Neural cell (in vitro differentiated cells): ENCODE measurements at regions not wholly inside any gene's neighbourhood (a gene's known extent, or its start where the extent isn't known, plus 50 kb on each side); places are given as distances from the start of the nearest gene placed in this dataset.

Experiments used
- H2AFZ ChIP-seq: fragments of 200-600, 300-800 bp; sonication (generic), shearing (Covaris generic); 2 replicates; pipeline ENCODE4 v1.6.0; 2014; ENCODE audit warnings: low read depth, mild to moderate bottlenecking, antibody characterized with exemption, low read length, moderate library complexity
- H3F3A ChIP-seq: fragments of 200-600 bp; shearing (Covaris generic); 2 replicates; pipeline ENCODE4 v1.6.1; 2016; ENCODE audit warnings: mild to moderate bottlenecking, moderate library complexity, mixed read lengths, antibody characterized with exemption, low read length; ENCODE audit not compliant: insufficient read depth, poor library complexity, severe bottlenecking
- H3K27ac ChIP-seq: fragments of 200-600, 300-800 bp; sonication (generic), shearing (Covaris generic); 2 replicates; pipeline ENCODE4 v1.5.1; 2014; ENCODE audit warnings: mild to moderate bottlenecking, low read length, moderate library complexity
- H3K27me3 ChIP-seq: fragments of 300-800, 200-600 bp; sonication (generic), shearing (Covaris generic); 2 replicates; pipeline ENCODE4 v1.6.0; 2014; ENCODE audit warnings: mild to moderate bottlenecking, low read depth, low read length, moderate library complexity; ENCODE audit not compliant: insufficient read depth
- H3K36me3 ChIP-seq: fragments of 300-800, 200-600 bp; sonication (generic), shearing (Covaris generic); 2 replicates; pipeline ENCODE4 v1.5.1; 2014; ENCODE audit warnings: mild to moderate bottlenecking, antibody characterized with exemption, low read length, moderate library complexity; ENCODE audit not compliant: insufficient read depth
- H3K4me2 ChIP-seq: fragments of 300-800, 200-600 bp; sonication (generic), shearing (Covaris generic); 2 replicates; pipeline ENCODE4 v1.6.0; 2014; ENCODE audit warnings: mild to moderate bottlenecking, low read length
- H3K4me3 ChIP-seq: fragments of 300-800, 200-600 bp; sonication (generic), shearing (Covaris generic); 2 replicates; pipeline ENCODE4 v1.5.1; 2014; ENCODE audit warnings: mild to moderate bottlenecking, low read length, moderate library complexity
- H3K79me2 ChIP-seq: fragments of 200-600 bp; shearing (Covaris generic); replicated peaks from 2 replicates; pipeline ENCODE4 v1.6.0; 2014; ENCODE audit warnings: mild to moderate bottlenecking, low read length, moderate library complexity; ENCODE audit not compliant: insufficient read depth
- H3K9ac ChIP-seq: fragments of 300-800, 200-600 bp; sonication (generic), shearing (Covaris generic); 2 replicates; pipeline ENCODE4 v1.6.1; 2016; ENCODE audit warnings: mild to moderate bottlenecking, low read length, mixed read lengths
- H3K9me2 ChIP-seq: fragments of 200-600 bp; shearing (Covaris generic); 2 replicates; pipeline ENCODE4 v1.6.1; 2016; ENCODE audit warnings: mild to moderate bottlenecking, low read length, mixed read lengths; ENCODE audit not compliant: insufficient read depth
- H3K9me3 ChIP-seq: fragments of 200-600, 300-800 bp; sonication (generic), shearing (Covaris generic); 2 replicates; pipeline ENCODE4 v1.6.1; 2016; ENCODE audit warnings: mild to moderate bottlenecking, mixed run types, low read length, moderate library complexity, mixed read lengths
- H4K20me1 ChIP-seq: fragments of 200-600 bp; shearing (Covaris generic); 2 replicates; pipeline ENCODE4 v1.6.1; 2016; ENCODE audit warnings: mild to moderate bottlenecking, mixed run types; ENCODE audit not compliant: insufficient read depth
- EP300 ChIP-seq: fragments of 450-650 bp; conservative IDR thresholded peaks from 2 replicates; pipeline ENCODE4 v1.6.1; 2014; ENCODE audit warnings: antibody characterized with exemption, mild to moderate bottlenecking, moderate library complexity; ENCODE audit not compliant: poor library complexity, severe bottlenecking
- EZH2 ChIP-seq: fragments of 200-600, 300-800 bp; shearing (Covaris generic), sonication (generic); IDR thresholded peaks from 2 replicates; pipeline ENCODE4 v1.6.1; 2014; ENCODE audit warnings: antibody characterized with exemption, low read length, borderline replicate concordance, mild to moderate bottlenecking; ENCODE audit not compliant: insufficient read depth, poor library complexity, severe bottlenecking
- MXI1 ChIP-seq: fragments of 450-650 bp; conservative IDR thresholded peaks from 2 replicates; pipeline ENCODE4 v1.6.1; 2014; ENCODE audit warnings: antibody characterized with exemption, mild to moderate bottlenecking; ENCODE audit not compliant: poor library complexity, severe bottlenecking
- POLR2AphosphoS5 ChIP-seq: IDR thresholded peaks from 2 replicates; pipeline ENCODE4 v1.6.1; 2012
- RAD21 ChIP-seq: fragments of 450-650 bp; conservative IDR thresholded peaks from 2 replicates; pipeline ENCODE4 v1.6.1; 2014; ENCODE audit warnings: antibody characterized with exemption, mild to moderate bottlenecking, moderate library complexity
- SMC3 ChIP-seq: fragments of 450-650 bp; conservative IDR thresholded peaks from 2 replicates; pipeline ENCODE4 v1.6.1; 2014; ENCODE audit warnings: antibody characterized with exemption, mild to moderate bottlenecking, moderate library complexity; ENCODE audit not compliant: poor library complexity
- TAF1 ChIP-seq: IDR thresholded peaks from 2 replicates; pipeline ENCODE4 v1.6.1; 2012; ENCODE audit warnings: low read depth
- TF ChIP-seq, protein P1 (sequence below): IDR thresholded peaks from 2 replicates; pipeline ENCODE4 v1.6.1; 2012; ENCODE audit warnings: borderline replicate concordance
- TF ChIP-seq, protein P2 (sequence below): fragments of 450-650 bp; IDR thresholded peaks from 2 replicates; pipeline ENCODE4 v1.5.1; 2014; ENCODE audit warnings: antibody characterized with exemption, mild to moderate bottlenecking, moderate library complexity; ENCODE audit not compliant: poor library complexity, severe bottlenecking

DNA sequence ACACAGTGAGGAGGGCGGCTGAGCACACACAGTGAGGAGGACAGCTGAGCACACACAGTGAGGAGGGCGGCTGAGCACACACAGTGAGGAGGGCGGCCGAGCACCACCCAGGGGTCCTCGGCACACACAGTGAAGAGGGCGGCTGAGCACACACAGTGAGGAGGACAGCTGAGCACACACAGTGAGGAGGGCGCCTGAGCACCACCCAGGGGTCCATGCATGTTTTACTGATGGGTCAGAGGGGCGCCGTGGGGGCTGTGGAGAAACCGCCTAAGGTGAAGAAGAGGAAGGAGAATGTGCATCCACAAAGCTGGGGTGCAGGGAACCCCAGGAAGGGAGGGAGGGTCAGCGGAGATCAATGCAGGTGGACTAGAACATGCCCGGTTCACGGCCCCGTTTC lies 461.8 kb downstream of the BRD1 start:
- no peaks in the 10 kb centered on the region for H4K20me1 ChIP-seq
- no peaks in the 10 kb centered on the region for H3F3A ChIP-seq
- no peak overlapping the region for H3K9ac ChIP-seq
- H3K9me3 ChIP-seq: peaks cover 3% of the 10 kb centered on the region
- TF ChIP-seq SMC3: no peak
- no peak for TF ChIP-seq POLR2AphosphoS5
- no peak for TF ChIP-seq TAF1
- TF ChIP-seq EP300: no peak
- TF ChIP-seq MXI1: no peak
- TF ChIP-seq, protein P1, sequence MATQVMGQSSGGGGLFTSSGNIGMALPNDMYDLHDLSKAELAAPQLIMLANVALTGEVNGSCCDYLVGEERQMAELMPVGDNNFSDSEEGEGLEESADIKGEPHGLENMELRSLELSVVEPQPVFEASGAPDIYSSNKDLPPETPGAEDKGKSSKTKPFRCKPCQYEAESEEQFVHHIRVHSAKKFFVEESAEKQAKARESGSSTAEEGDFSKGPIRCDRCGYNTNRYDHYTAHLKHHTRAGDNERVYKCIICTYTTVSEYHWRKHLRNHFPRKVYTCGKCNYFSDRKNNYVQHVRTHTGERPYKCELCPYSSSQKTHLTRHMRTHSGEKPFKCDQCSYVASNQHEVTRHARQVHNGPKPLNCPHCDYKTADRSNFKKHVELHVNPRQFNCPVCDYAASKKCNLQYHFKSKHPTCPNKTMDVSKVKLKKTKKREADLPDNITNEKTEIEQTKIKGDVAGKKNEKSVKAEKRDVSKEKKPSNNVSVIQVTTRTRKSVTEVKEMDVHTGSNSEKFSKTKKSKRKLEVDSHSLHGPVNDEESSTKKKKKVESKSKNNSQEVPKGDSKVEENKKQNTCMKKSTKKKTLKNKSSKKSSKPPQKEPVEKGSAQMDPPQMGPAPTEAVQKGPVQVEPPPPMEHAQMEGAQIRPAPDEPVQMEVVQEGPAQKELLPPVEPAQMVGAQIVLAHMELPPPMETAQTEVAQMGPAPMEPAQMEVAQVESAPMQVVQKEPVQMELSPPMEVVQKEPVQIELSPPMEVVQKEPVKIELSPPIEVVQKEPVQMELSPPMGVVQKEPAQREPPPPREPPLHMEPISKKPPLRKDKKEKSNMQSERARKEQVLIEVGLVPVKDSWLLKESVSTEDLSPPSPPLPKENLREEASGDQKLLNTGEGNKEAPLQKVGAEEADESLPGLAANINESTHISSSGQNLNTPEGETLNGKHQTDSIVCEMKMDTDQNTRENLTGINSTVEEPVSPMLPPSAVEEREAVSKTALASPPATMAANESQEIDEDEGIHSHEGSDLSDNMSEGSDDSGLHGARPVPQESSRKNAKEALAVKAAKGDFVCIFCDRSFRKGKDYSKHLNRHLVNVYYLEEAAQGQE: no peak
- no peak for TF ChIP-seq EZH2
- no peak for TF ChIP-seq RAD21
- TF ChIP-seq, protein P2, sequence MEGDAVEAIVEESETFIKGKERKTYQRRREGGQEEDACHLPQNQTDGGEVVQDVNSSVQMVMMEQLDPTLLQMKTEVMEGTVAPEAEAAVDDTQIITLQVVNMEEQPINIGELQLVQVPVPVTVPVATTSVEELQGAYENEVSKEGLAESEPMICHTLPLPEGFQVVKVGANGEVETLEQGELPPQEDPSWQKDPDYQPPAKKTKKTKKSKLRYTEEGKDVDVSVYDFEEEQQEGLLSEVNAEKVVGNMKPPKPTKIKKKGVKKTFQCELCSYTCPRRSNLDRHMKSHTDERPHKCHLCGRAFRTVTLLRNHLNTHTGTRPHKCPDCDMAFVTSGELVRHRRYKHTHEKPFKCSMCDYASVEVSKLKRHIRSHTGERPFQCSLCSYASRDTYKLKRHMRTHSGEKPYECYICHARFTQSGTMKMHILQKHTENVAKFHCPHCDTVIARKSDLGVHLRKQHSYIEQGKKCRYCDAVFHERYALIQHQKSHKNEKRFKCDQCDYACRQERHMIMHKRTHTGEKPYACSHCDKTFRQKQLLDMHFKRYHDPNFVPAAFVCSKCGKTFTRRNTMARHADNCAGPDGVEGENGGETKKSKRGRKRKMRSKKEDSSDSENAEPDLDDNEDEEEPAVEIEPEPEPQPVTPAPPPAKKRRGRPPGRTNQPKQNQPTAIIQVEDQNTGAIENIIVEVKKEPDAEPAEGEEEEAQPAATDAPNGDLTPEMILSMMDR: no peak
- no peak overlapping the region for H2AFZ ChIP-seq
- no peak overlapping the region for H3K4me3 ChIP-seq
- H3K36me3 ChIP-seq: no peaks in the 10 kb centered on the region
- no peaks in the 10 kb centered on the region for H3K79me2 ChIP-seq
- no peak overlapping the region for H3K27ac ChIP-seq
- no peaks in the 10 kb centered on the region for H3K27me3 ChIP-seq
- no peak overlapping the region for H3K4me2 ChIP-seq
- H3K9me2 ChIP-seq: no peaks in the 10 kb centered on the region

DNA sequence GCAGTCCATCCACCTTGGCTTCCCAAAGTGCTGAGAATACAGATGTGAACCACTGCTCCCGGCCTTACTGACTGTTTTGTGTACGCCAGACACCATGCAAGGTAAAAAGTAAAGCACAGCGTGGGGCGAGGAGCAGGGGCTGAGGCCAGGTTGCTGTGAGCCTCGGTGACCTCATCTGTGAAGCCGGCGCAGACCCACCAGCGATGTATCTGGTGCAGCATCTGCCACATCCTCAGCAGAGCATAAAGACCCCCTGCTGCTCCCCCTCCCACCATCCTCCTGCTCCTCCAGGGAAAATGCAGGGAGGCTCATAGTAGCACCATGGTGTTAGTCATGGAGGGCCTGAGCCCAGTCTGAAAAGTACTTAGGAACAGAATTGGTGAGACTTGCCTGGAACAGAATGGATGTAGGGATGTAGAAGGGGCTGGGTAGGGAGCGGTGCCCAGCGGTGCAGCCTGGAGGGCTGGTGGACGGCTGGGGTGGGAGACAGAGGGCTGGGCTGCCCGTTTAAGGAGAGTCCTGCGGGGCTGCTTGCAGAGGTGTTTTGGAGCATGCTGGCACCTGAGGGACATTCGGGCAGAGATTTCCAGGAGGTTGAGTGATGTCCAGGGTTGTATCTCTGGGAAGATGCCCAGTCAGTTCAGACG lies 462.4 kb downstream of the BRD1 start:
- no peaks in the 10 kb centered on the region for H3K79me2 ChIP-seq
- H3K27ac ChIP-seq: no peak overlapping the region
- no peaks in the 10 kb centered on the region for H3K27me3 ChIP-seq
- H3K9me3 ChIP-seq: peaks cover 3% of the 10 kb centered on the region
- no peaks in the 10 kb centered on the region for H3F3A ChIP-seq
- no peak overlapping the region for H3K4me2 ChIP-seq
- H2AFZ ChIP-seq: no peak overlapping the region
- no peaks in the 10 kb centered on the region for H3K36me3 ChIP-seq
- H3K9ac ChIP-seq: no peak overlapping the region
- H4K20me1 ChIP-seq: no peaks in the 10 kb centered on the region
- TF ChIP-seq, protein P1: no peak
- TF ChIP-seq SMC3 (no peak), MXI1 (no peak), RAD21 (no peak), POLR2AphosphoS5 (no peak), TAF1 (no peak), EZH2 (no peak), EP300 (no peak)
- TF ChIP-seq, protein P2: no peak
- no peak overlapping the region for H3K4me3 ChIP-seq
- H3K9me2 ChIP-seq: no peaks in the 10 kb centered on the region
